Lower leg skin (tissue), 4 donors: ENCODE measurements at regions not wholly inside any gene's neighbourhood (a gene's known extent, or its start where the extent isn't known, plus 50 kb on each side); places are given as distances from the start of the nearest gene placed in this dataset.

Experiments
- DNase-seq, 2 donors: peaks; one replicate each; pipeline ENCODE4 v3.0.0-alpha.2; 2019; ENCODE audit warnings: low spot score in 2 of 2
- H3K4me3 ChIP-seq: fragments of 200-600 bp; sonication (generic); 2 replicates; pipeline ENCODE4 v1.5.1; 2017; ENCODE audit warnings: mild to moderate bottlenecking, low read depth; ENCODE audit not compliant: poor library complexity, severe bottlenecking
- CTCF ChIP-seq, 3 donors: fragments of 450-650 bp; IDR thresholded peaks; one replicate each; pipeline ENCODE4 v1.5.1; 2016; ENCODE audit warnings: antibody characterized with exemption in 3 of 3, mild to moderate bottlenecking in 3 of 3, moderate library complexity in 2 of 3
- POLR2A ChIP-seq, 2 donors: fragments of 450-650 bp; IDR thresholded peaks; one replicate each; pipeline ENCODE4 v1.6.1; 2016 to 2017; ENCODE audit warnings: antibody characterized with exemption in 2 of 2, mild to moderate bottlenecking in 1 of 2, moderate library complexity in 1 of 2
- WGBS, 2 donors: methylation state at CpG; one replicate each; pipeline ENCODE4 v1.1.5; 2018; 5-methylcytosine and 5-hydroxymethylcytosine counted together
- intact Hi-C: fragments of 100-400 bp; cut with DNase I; formaldehyde crosslinking; loops from one replicate; pipeline ENCODE4 v1.15.0; 2023; ENCODE audit warnings: low total_unique reads

GRCh38 chr7:116316838-116317628, 106.7 kb downstream of the TES start:
- WGBS, 2 donors: 19 to 20% methylated on average over 7 of the region's 7 CpGs
- intact Hi-C loops: loop anchor here (2.0 kb wide), 1 partner anchor 22 kb away; no protein-coding TSS in a partner anchor
- H3K4me3 ChIP-seq: no peak overlapping the region
- DNase-seq: peak in 1 of 2 donors; percentile 86
- no peak for TF ChIP-seq CTCF (IDR thresholded peaks at IDR 0.05)
- TF ChIP-seq POLR2A (IDR thresholded peaks at IDR 0.05): no peak

- TF ChIP-seq CTCF (IDR thresholded peaks at IDR 0.05): no peak
- TF ChIP-seq POLR2A (IDR thresholded peaks at IDR 0.05): no peak
- H3K4me3 ChIP-seq: no peak overlapping the region
- WGBS, 2 donors: 88 to 91% methylated on average over 4 of the region's 4 CpGs
- intact Hi-C loops: loop anchor here (2.0 kb wide), 1 partner anchor 21 kb away; no protein-coding TSS in a partner anchor
- no peak for DNase-seq
These were observed 107.6 kb downstream of the TES start for GRCh38 chr7:116317907-116318306.

- H3K4me3 ChIP-seq: no peak overlapping the region
- intact Hi-C loops: no loop called here
- no peak for TF ChIP-seq CTCF (IDR thresholded peaks at IDR 0.05)
- no peak for TF ChIP-seq POLR2A (IDR thresholded peaks at IDR 0.05)
- WGBS, 2 donors: 95 to 97% methylated on average over 2 of the region's 2 CpGs
- no peak for DNase-seq
These were observed 112.2 kb downstream of the TES start for GRCh38 chr7:116322541-116322940.

- TF ChIP-seq CTCF (IDR thresholded peaks at IDR 0.05): no peak
- no peak for TF ChIP-seq POLR2A (IDR thresholded peaks at IDR 0.05)
- no peak for DNase-seq
These were observed 114.2 kb downstream of the TES start for GRCh38 chr7:116324582-116324981.

GRCh38 chr7:116325517-116325916, 115.2 kb downstream of the TES start:
- no peak overlapping the region for H3K4me3 ChIP-seq
- TF ChIP-seq CTCF (IDR thresholded peaks at IDR 0.05): no peak
- no peak for TF ChIP-seq POLR2A (IDR thresholded peaks at IDR 0.05)
- WGBS, 2 donors: 84 to 85% methylated on average over 3 of the region's 3 CpGs
- DNase-seq: no peak
- intact Hi-C loops: no loop called here

More at GRCh38 chr7:116324582-116324981, 114.2 kb downstream of the TES start:
- WGBS, 2 donors: 87 to 97% methylated on average over 2 of the region's 2 CpGs
- H3K4me3 ChIP-seq: no peak overlapping the region
- intact Hi-C loops: no loop called here
